ENCODE measurements at regions not wholly inside any gene's neighbourhood (a gene's known extent, or its start where the extent isn't known, plus 50 kb on each side); places are given as distances from the start of the nearest gene placed in this dataset.

GRCh38 chr18:10182009-10182624 lies 268.3 kb downstream of the VAPA start:
- DNase-seq, result no peak

- no peak for DNase-seq
Observed at GRCh38 chr18:10184776-10185175, 269.7 kb upstream of the APCDD1 start.

GRCh38 chr18:10188971-10189810 lies 265.2 kb upstream of the APCDD1 start:
- DNase-seq, result no peak

- DNase-seq, result no peak
Observed at GRCh38 chr18:10190564-10190963, 263.9 kb upstream of the APCDD1 start.

GRCh38 chr18:10193444-10193843 lies 261.0 kb upstream of the APCDD1 start:
- no peak for DNase-seq

- DNase-seq, result no peak
Observed at GRCh38 chr18:10194592-10194991, 259.8 kb upstream of the APCDD1 start.

- DNase-seq, result no peak
Observed at GRCh38 chr18:10195529-10195928, 258.9 kb upstream of the APCDD1 start.

GRCh38 chr18:10197097-10197496 lies 257.3 kb upstream of the APCDD1 start:
- no peak for DNase-seq

GRCh38 chr18:10201226-10201625 lies 253.2 kb upstream of the APCDD1 start:
- DNase-seq, result no peak

GRCh38 chr18:10201659-10202058 lies 252.8 kb upstream of the APCDD1 start:
- DNase-seq, result no peak

GRCh38 chr18:10202845-10203321 lies 251.6 kb upstream of the APCDD1 start:
- DNase-seq, result no peak

GRCh38 chr18:10205151-10205550 lies 249.3 kb upstream of the APCDD1 start:
- DNase-seq, result no peak

GRCh38 chr18:10207682-10208345 lies 246.6 kb upstream of the APCDD1 start:
- DNase-seq, result no peak

- no peak for DNase-seq
Observed at GRCh38 chr18:10209302-10209701, 245.1 kb upstream of the APCDD1 start.

- DNase-seq, result no peak
Observed at GRCh38 chr18:10210057-10210633, 244.3 kb upstream of the APCDD1 start.

GRCh38 chr18:10213526-10213925 lies 240.9 kb upstream of the APCDD1 start:
- no peak for DNase-seq

GRCh38 chr18:10215446-10215845 lies 239.0 kb upstream of the APCDD1 start:
- no peak for DNase-seq

- no peak for DNase-seq
Observed at GRCh38 chr18:10216791-10217190, 237.6 kb upstream of the APCDD1 start.

GRCh38 chr18:10217211-10217610 lies 237.2 kb upstream of the APCDD1 start:
- DNase-seq, result no peak

GRCh38 chr18:10225300-10225699 lies 229.1 kb upstream of the APCDD1 start:
- DNase-seq, result no peak

GRCh38 chr18:10226971-10227370 lies 227.5 kb upstream of the APCDD1 start:
- no peak for DNase-seq

GRCh38 chr18:10228326-10228725 lies 226.1 kb upstream of the APCDD1 start:
- no peak for DNase-seq

- no peak for DNase-seq
Observed at GRCh38 chr18:10229458-10229857, 225.0 kb upstream of the APCDD1 start.
